ENCODE measurements at regions not wholly inside any gene's neighbourhood (a gene's known extent, or its start where the extent isn't known, plus 50 kb on each side); places are given as distances from the start of the nearest gene placed in this dataset. TPM values are rescaled to one million over a fixed set of nuclear protein-coding genes. Genes with fewer than 3 reads are reported as not detected.

Small RNA genes in the stretch of these regions (small RNA-seq; reads per million reads assigned to genes)
- gene RF00003 (10.7 reads per million, percentile 95 among the genes with 10 or more reads in this experiment), gene RNU1-68P (not detected)

Measured in K562 (cell line).